ENCODE measurements at regions not wholly inside any gene's neighbourhood (a gene's known extent, or its start where the extent isn't known, plus 50 kb on each side); places are given as distances from the start of the nearest gene placed in this dataset.

- Histone ChIP-seq H3K36me3 (ENCODE audit: control insufficient read depth, insufficient read depth, low read length) (no peaks in the 10 kb centered on the region), H3K4me3 (ENCODE audit: low read depth, low read length) (no peak overlapping the region), H3K27me3 (ENCODE audit: control insufficient read depth, insufficient read depth, low read length) (no peaks in the 10 kb centered on the region)
- TF ChIP-seq CTCF (IDR thresholded peaks at IDR 0.05; ENCODE audit: insufficient read depth, low read length, poor library complexity, severe bottlenecking), result no peak
- no peak for DNase-seq (ENCODE audit: low read depth)
Measured at GRCh38 chr2:189247276-189247675, 67.7 kb upstream of the COL5A2 start.

GRCh38 chr2:189248141-189248540, 68.6 kb upstream of the COL5A2 start:
- H3K27me3 ChIP-seq (ENCODE audit: control insufficient read depth, insufficient read depth, low read length), result no peaks in the 10 kb centered on the region
- TF ChIP-seq CTCF (IDR thresholded peaks at IDR 0.05; ENCODE audit: insufficient read depth, low read length, poor library complexity, severe bottlenecking), result no peak

GRCh38 chr2:189249171-189249570, 69.6 kb upstream of the COL5A2 start:
- TF ChIP-seq CTCF (IDR thresholded peaks at IDR 0.05; ENCODE audit: insufficient read depth, low read length, poor library complexity, severe bottlenecking), result no peak
- DNase-seq (ENCODE audit: low read depth), result no peak
- H3K4me3 ChIP-seq (ENCODE audit: low read depth, low read length), result no peak overlapping the region
- H3K27me3 ChIP-seq (ENCODE audit: control insufficient read depth, insufficient read depth, low read length), result no peaks in the 10 kb centered on the region
- no peaks in the 10 kb centered on the region for H3K36me3 ChIP-seq (ENCODE audit: control insufficient read depth, insufficient read depth, low read length)

More at GRCh38 chr2:189248141-189248540, 68.6 kb upstream of the COL5A2 start:
- no peak for DNase-seq (ENCODE audit: low read depth)
- Histone ChIP-seq H3K4me3 (ENCODE audit: low read depth, low read length) (no peak overlapping the region), H3K36me3 (ENCODE audit: control insufficient read depth, insufficient read depth, low read length) (no peaks in the 10 kb centered on the region)

- Histone ChIP-seq H3K36me3 (ENCODE audit: control insufficient read depth, insufficient read depth, low read length) (no peaks in the 10 kb centered on the region), H3K27me3 (ENCODE audit: control insufficient read depth, insufficient read depth, low read length) (no peaks in the 10 kb centered on the region), H3K4me3 (ENCODE audit: low read depth, low read length) (no peak overlapping the region)
- no peak for DNase-seq (ENCODE audit: low read depth)
- no peak for TF ChIP-seq CTCF (IDR thresholded peaks at IDR 0.05; ENCODE audit: insufficient read depth, low read length, poor library complexity, severe bottlenecking)
Measured at GRCh38 chr2:189249901-189250300, 70.3 kb upstream of the COL5A2 start.

GRCh38 chr2:189252991-189253675, 73.6 kb upstream of the COL5A2 start:
- Histone ChIP-seq H3K27me3 (ENCODE audit: control insufficient read depth, insufficient read depth, low read length) (no peaks in the 10 kb centered on the region), H3K36me3 (ENCODE audit: control insufficient read depth, insufficient read depth, low read length) (no peaks in the 10 kb centered on the region), H3K4me3 (ENCODE audit: low read depth, low read length) (no peak overlapping the region)
- no peak for DNase-seq (ENCODE audit: low read depth)
- no peak for TF ChIP-seq CTCF (IDR thresholded peaks at IDR 0.05; ENCODE audit: insufficient read depth, low read length, poor library complexity, severe bottlenecking)

- no peaks in the 10 kb centered on the region for H3K27me3 ChIP-seq (ENCODE audit: control insufficient read depth, insufficient read depth, low read length)
- TF ChIP-seq CTCF (IDR thresholded peaks at IDR 0.05; ENCODE audit: insufficient read depth, low read length, poor library complexity, severe bottlenecking), result no peak
- no peak for DNase-seq (ENCODE audit: low read depth)
- H3K4me3 ChIP-seq (ENCODE audit: low read depth, low read length), result no peak overlapping the region
- H3K36me3 ChIP-seq (ENCODE audit: control insufficient read depth, insufficient read depth, low read length), result no peaks in the 10 kb centered on the region
Measured at GRCh38 chr2:189253836-189254235, 74.3 kb upstream of the COL5A2 start.

All from kidney epithelial cell (primary cell).